ENCODE measurements at regions not wholly inside any gene's neighbourhood (a gene's known extent, or its start where the extent isn't known, plus 50 kb on each side); places are given as distances from the start of the nearest gene placed in this dataset.

GRCh38 chr9:13367784-13368183 lies 88.3 kb upstream of the MPDZ start:
- TF ChIP-seq CTCF (IDR thresholded peaks at IDR 0.05) (no peak), MYC (IDR thresholded peaks at IDR 0.05; ENCODE audit: borderline replicate concordance, low read length) (no peak), BHLHE40 (IDR thresholded peaks at IDR 0.05; ENCODE audit: low read depth, low read length) (no peak), SMC3 (IDR thresholded peaks at IDR 0.05) (no peak), ELK1 (IDR thresholded peaks at IDR 0.05; ENCODE audit: low read depth, low read length) (no peak), GATA3 (IDR thresholded peaks at IDR 0.05; ENCODE audit: borderline replicate concordance) (no peak), KDM1A (IDR thresholded peaks at IDR 0.05; ENCODE audit: low read depth) (no peak), JUN (IDR thresholded peaks at IDR 0.05) (no peak), MAFK (IDR thresholded peaks at IDR 0.05; ENCODE audit: partially characterized antibody) (no peak), MAZ (IDR thresholded peaks at IDR 0.05; ENCODE audit: borderline replicate concordance, low read depth, low read length) (no peak), RAD21 (conservative IDR thresholded peaks at IDR 0.05 in 1 of 2, IDR thresholded peaks at IDR 0.05 in 1 of 2) (no peak), SREBF2 (IDR thresholded peaks at IDR 0.05) (no peak), POLR2A (IDR thresholded peaks at IDR 0.05; ENCODE audit: low read length) (no peak)
- TF ChIP-seq, protein P1, sequence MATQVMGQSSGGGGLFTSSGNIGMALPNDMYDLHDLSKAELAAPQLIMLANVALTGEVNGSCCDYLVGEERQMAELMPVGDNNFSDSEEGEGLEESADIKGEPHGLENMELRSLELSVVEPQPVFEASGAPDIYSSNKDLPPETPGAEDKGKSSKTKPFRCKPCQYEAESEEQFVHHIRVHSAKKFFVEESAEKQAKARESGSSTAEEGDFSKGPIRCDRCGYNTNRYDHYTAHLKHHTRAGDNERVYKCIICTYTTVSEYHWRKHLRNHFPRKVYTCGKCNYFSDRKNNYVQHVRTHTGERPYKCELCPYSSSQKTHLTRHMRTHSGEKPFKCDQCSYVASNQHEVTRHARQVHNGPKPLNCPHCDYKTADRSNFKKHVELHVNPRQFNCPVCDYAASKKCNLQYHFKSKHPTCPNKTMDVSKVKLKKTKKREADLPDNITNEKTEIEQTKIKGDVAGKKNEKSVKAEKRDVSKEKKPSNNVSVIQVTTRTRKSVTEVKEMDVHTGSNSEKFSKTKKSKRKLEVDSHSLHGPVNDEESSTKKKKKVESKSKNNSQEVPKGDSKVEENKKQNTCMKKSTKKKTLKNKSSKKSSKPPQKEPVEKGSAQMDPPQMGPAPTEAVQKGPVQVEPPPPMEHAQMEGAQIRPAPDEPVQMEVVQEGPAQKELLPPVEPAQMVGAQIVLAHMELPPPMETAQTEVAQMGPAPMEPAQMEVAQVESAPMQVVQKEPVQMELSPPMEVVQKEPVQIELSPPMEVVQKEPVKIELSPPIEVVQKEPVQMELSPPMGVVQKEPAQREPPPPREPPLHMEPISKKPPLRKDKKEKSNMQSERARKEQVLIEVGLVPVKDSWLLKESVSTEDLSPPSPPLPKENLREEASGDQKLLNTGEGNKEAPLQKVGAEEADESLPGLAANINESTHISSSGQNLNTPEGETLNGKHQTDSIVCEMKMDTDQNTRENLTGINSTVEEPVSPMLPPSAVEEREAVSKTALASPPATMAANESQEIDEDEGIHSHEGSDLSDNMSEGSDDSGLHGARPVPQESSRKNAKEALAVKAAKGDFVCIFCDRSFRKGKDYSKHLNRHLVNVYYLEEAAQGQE (IDR thresholded peaks at IDR 0.05): no peak

Data from A549 (cell line).